ENCODE measurements at regions not wholly inside any gene's neighbourhood (a gene's known extent, or its start where the extent isn't known, plus 50 kb on each side); places are given as distances from the start of the nearest gene placed in this dataset.

DNA sequence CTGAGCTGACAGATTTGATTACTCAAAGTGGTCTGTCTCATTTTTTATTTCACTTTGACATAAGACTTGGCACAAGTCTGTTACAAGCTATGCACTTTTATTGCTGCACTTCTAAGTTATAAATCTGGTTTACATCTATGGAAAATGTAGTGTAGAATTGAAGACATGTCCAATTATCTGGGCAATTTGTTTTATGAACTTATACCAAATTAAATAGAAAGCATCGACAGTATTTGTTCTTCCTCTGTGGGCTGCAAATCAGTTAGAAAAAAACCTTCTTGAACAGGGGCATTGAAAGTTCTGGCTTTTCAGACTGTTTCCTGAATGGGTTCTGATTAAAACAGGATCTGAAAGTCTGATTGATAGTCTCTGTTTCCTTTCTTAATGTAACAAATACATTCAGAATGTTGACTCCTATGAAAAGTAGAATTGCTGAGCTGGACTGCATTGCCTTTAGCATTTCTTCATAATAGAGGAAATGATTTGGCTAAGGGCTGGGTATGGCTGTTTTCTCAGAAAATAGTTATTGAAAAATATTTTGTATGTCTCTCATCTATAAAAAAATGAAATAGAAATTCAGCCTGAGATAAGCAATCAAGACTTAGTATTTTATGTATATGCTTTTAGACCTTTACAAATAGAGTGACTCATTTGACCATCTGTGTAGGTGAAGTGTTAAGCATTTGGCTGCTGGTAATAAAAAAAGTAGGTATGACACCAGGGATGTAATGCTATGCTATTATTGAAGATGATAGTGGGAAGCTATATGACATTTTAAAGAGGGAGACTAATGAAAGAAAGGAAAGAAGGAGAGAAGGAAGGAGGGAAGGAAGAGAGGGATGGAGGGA, 210.9 kb upstream of the SPRY2 start:
- TF ChIP-seq, protein P1, sequence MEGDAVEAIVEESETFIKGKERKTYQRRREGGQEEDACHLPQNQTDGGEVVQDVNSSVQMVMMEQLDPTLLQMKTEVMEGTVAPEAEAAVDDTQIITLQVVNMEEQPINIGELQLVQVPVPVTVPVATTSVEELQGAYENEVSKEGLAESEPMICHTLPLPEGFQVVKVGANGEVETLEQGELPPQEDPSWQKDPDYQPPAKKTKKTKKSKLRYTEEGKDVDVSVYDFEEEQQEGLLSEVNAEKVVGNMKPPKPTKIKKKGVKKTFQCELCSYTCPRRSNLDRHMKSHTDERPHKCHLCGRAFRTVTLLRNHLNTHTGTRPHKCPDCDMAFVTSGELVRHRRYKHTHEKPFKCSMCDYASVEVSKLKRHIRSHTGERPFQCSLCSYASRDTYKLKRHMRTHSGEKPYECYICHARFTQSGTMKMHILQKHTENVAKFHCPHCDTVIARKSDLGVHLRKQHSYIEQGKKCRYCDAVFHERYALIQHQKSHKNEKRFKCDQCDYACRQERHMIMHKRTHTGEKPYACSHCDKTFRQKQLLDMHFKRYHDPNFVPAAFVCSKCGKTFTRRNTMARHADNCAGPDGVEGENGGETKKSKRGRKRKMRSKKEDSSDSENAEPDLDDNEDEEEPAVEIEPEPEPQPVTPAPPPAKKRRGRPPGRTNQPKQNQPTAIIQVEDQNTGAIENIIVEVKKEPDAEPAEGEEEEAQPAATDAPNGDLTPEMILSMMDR (IDR thresholded peaks at IDR 0.05): no peak
- no peak for TF ChIP-seq MYC (IDR thresholded peaks at IDR 0.05; ENCODE audit: borderline replicate concordance, low read length)
- TF ChIP-seq, protein P2, sequence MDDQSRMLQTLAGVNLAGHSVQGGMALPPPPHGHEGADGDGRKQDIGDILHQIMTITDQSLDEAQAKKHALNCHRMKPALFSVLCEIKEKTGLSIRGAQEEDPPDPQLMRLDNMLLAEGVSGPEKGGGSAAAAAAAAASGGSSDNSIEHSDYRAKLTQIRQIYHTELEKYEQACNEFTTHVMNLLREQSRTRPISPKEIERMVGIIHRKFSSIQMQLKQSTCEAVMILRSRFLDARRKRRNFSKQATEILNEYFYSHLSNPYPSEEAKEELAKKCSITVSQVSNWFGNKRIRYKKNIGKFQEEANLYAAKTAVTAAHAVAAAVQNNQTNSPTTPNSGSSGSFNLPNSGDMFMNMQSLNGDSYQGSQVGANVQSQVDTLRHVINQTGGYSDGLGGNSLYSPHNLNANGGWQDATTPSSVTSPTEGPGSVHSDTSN (IDR thresholded peaks at IDR 0.05): no peak
- no peak for TF ChIP-seq EP300 (IDR thresholded peaks at IDR 0.05)

Measured in A549 (cell line).